Right atrium auricular region (tissue), 2 donors: ENCODE measurements at regions not wholly inside any gene's neighbourhood (a gene's known extent, or its start where the extent isn't known, plus 50 kb on each side); places are given as distances from the start of the nearest gene placed in this dataset.

Experiments used
- DNase-seq: peaks from one replicate; pipeline ENCODE4 v3.0.0-alpha.2; 2019; ENCODE audit warnings: low spot score
- H3K27ac ChIP-seq, 2 donors: fragments of 200-600 bp; sonication (generic); 1 replicate in 1 of 2; 2 replicates in 1 of 2; pipeline ENCODE4 v1.5.1; 2016 to 2019
- H3K27me3 ChIP-seq, 2 donors: fragments of 200-600 bp; sonication (generic); one replicate each; pipeline versions ENCODE4 v1.5.1 to v1.6.0; 2017 to 2019
- H3K36me3 ChIP-seq: fragments of 200-600 bp; sonication (generic); one replicate; pipeline ENCODE4 v1.5.1; 2016
- H3K4me1 ChIP-seq, 2 donors: fragments of 200-600 bp; sonication (generic); one replicate each; pipeline versions ENCODE4 v1.5.1 to v1.6.0; 2017 to 2019
- H3K4me3 ChIP-seq, 2 donors: fragments of 200-600 bp; sonication (generic); 1 replicate in 1 of 2; 2 replicates in 1 of 2; pipeline ENCODE4 v1.5.1; 2017 to 2019; ENCODE audit warnings: mild to moderate bottlenecking in 1 of 2, moderate library complexity in 1 of 2
- H3K9me3 ChIP-seq, 2 donors: fragments of 200-600 bp; sonication (generic); one replicate each; pipeline ENCODE4 v1.5.1; 2019
- TF ChIP-seq, protein P1 (sequence below), 2 donors: fragments of 200-600 bp; sonication (generic); IDR thresholded peaks; one replicate each; pipeline ENCODE4 v1.5.1; 2019; ENCODE audit warnings: antibody characterized with exemption in 2 of 2

DNA sequence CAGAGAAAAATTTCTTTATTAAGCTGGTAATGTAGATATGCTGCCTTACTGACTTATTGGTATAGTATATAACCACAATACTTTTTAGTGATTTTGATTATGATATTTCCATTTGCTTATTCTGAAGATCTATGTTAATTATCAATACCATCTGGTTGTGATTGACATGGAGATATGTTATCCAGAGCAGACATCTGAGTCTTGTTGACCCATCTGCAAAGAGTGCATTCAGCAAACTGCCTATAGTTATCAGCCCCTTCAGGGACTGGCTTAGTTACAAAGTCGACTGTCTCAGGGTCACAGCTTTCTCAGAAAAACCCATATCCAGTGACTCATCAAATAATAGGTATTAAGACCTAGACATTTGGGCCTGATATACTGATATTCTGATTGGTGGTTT is 475.7 kb downstream of the DSC3 start:
- Histone ChIP-seq H3K27me3 (no peaks in the 10 kb centered on the region), H3K9me3 (no peaks in the 10 kb centered on the region), H3K4me1 (no peaks in the 10 kb centered on the region), H3K27ac (no peak overlapping the region), H3K4me3 (no peak overlapping the region), H3K36me3 (no peaks in the 10 kb centered on the region)
- DNase-seq: no peak
- TF ChIP-seq, protein P1, sequence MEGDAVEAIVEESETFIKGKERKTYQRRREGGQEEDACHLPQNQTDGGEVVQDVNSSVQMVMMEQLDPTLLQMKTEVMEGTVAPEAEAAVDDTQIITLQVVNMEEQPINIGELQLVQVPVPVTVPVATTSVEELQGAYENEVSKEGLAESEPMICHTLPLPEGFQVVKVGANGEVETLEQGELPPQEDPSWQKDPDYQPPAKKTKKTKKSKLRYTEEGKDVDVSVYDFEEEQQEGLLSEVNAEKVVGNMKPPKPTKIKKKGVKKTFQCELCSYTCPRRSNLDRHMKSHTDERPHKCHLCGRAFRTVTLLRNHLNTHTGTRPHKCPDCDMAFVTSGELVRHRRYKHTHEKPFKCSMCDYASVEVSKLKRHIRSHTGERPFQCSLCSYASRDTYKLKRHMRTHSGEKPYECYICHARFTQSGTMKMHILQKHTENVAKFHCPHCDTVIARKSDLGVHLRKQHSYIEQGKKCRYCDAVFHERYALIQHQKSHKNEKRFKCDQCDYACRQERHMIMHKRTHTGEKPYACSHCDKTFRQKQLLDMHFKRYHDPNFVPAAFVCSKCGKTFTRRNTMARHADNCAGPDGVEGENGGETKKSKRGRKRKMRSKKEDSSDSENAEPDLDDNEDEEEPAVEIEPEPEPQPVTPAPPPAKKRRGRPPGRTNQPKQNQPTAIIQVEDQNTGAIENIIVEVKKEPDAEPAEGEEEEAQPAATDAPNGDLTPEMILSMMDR (IDR thresholded peaks at IDR 0.05): no peak

DNA sequence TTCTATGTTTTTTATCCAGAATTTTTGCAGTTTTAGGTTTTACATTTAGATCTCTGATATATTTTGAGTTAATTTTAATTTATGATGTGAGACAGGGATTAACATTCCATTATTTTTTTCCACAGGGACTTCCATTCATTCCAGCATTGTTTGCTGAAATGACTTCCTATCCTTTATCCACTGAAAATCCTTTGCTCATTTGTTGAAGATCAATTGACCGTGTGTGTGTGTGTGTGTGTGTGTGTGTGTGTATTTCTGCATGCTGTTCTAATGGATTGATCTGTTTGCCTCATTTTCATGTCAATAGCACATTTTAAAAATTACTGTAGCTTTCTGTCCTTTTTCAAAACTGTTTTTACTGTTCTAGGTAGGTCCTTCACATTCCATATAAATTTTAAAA is 480.3 kb downstream of the DSC3 start:
- H3K9me3 ChIP-seq: no peaks in the 10 kb centered on the region
- DNase-seq: no peak
- no peak overlapping the region for H3K27ac ChIP-seq
- no peaks in the 10 kb centered on the region for H3K36me3 ChIP-seq
- TF ChIP-seq, protein P1 (IDR thresholded peaks at IDR 0.05): no peak
- H3K27me3 ChIP-seq: no peaks in the 10 kb centered on the region
- no peak overlapping the region for H3K4me3 ChIP-seq
- no peaks in the 10 kb centered on the region for H3K4me1 ChIP-seq

DNA sequence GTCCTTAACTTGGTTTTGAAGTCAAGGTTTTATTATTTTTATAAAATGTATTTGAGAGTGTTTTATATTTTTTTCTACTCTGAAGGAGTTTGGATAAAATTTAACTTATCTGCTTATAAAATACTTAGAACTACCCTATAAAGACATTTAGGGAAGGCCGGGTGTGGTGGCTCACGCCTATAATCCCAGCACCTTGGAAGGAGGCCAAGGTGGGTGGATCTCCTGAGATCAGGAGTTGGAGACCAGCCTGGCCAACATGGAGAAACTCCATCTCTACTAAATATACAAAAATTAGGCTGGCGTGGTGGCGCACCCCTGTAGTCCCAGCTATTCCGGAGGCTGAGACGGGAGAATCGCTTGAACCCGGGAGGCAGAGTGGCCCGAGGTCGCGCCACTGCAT is 486.4 kb downstream of the DSC3 start:
- H3K36me3 ChIP-seq: no peaks in the 10 kb centered on the region
- TF ChIP-seq, protein P1 (IDR thresholded peaks at IDR 0.05): no peak
- no peaks in the 10 kb centered on the region for H3K4me1 ChIP-seq
- DNase-seq: no peak
- H3K4me3 ChIP-seq: no peak overlapping the region
- no peak overlapping the region for H3K27ac ChIP-seq
- no peaks in the 10 kb centered on the region for H3K9me3 ChIP-seq
- no peaks in the 10 kb centered on the region for H3K27me3 ChIP-seq

DNA sequence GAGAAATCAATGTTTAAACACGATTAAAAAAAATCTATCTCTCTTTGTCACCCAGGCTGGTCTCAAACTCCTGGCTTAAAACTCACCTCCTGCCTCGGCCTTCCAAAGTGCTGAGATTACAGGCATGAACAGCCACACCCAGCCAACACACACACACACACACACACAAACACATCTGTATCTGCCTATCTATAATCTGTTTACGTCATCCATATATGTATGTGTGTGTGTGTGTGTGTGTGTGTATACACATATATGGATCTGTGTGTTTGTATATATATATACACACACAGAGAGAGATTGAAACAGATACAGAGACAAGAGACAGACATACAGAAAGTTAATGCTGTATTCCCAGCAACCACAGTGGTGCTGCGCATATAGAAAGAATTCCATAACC is 497.1 kb downstream of the DSC3 start:
- no peaks in the 10 kb centered on the region for H3K9me3 ChIP-seq
- H3K27ac ChIP-seq: no peak overlapping the region
- no peak overlapping the region for H3K4me3 ChIP-seq
- H3K36me3 ChIP-seq: no peaks in the 10 kb centered on the region
- TF ChIP-seq, protein P1 (IDR thresholded peaks at IDR 0.05): no peak
- DNase-seq: no peak
- H3K27me3 ChIP-seq: no peaks in the 10 kb centered on the region
- no peaks in the 10 kb centered on the region for H3K4me1 ChIP-seq

DNA sequence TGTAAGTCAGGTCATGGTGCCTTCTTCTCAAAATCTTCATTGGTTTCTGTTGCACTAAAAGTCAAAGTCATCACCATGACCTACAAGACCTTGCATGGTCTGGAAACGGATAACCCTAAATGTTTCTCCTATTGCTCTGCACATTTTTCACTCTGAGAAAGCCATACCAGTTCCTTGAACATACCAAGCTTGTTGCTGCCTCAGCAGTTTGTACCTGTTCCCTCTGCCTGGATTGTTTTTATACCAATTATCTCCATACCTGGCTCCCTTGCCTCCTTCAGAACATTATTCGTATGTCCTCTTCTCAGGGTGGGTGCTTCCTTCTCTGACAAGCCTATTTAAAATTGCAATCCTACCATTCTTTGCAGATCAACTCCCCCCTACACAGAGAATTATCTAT is 498.4 kb downstream of the DSC3 start:
- no peaks in the 10 kb centered on the region for H3K36me3 ChIP-seq
- H3K9me3 ChIP-seq: no peaks in the 10 kb centered on the region
- TF ChIP-seq, protein P1 (IDR thresholded peaks at IDR 0.05): no peak
- no peaks in the 10 kb centered on the region for H3K27me3 ChIP-seq
- no peaks in the 10 kb centered on the region for H3K4me1 ChIP-seq
- no peak overlapping the region for H3K27ac ChIP-seq
- no peak for DNase-seq
- no peak overlapping the region for H3K4me3 ChIP-seq

DNA sequence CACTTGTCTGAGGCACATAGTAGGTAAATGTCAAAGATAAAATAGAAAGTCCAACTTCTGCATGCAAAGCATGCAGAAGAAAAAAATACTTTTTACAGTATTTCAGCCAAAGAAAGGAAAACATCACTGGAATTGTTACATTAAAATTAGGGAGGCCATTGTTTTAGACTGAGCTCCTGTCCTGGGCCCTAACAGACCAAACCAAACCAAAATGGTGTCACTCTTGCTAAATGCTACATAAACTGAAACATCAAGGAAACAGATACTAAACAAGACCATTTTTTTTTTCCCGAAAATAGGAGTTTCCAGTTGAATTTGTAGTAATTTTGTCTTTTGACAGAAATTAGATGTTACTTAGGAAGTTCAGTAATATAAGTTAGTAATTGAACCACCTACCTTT is 508.8 kb downstream of the DSC3 start:
- H3K27me3 ChIP-seq: no peaks in the 10 kb centered on the region

More for the DNA sequence above, 508.8 kb downstream of the DSC3 start:
- Histone ChIP-seq H3K4me1 (no peaks in the 10 kb centered on the region), H3K9me3 (no peaks in the 10 kb centered on the region), H3K27ac (no peak overlapping the region), H3K36me3 (no peaks in the 10 kb centered on the region), H3K4me3 (no peak overlapping the region)
- TF ChIP-seq, protein P1 (IDR thresholded peaks at IDR 0.05): no peak
- no peak for DNase-seq
